Keratinocyte (primary cell): ENCODE measurements at regions not wholly inside any gene's neighbourhood (a gene's known extent, or its start where the extent isn't known, plus 50 kb on each side); places are given as distances from the start of the nearest gene placed in this dataset.

Experiments
- CTCF ChIP-seq, 3 experiments: IDR thresholded peaks in 1 of 3; conservative IDR thresholded peaks in 1 of 3; optimal IDR thresholded peaks in 1 of 3; 2 replicates in 2 of 3; 3 replicates in 1 of 3; pipeline versions ENCODE3 to v1.5.1; 2011; ENCODE audit warnings: low read length in 3 of 3, mild to moderate bottlenecking in 3 of 3, moderate library complexity in 2 of 3, control low read depth in 1 of 3, inconsistent platforms in 1 of 3; ENCODE audit not compliant: insufficient read depth in 2 of 3; ENCODE audit errors: extremely low read depth in 1 of 3
- EZH2 ChIP-seq: IDR thresholded peaks from one replicate; pipeline ENCODE4 v1.6.1; 2012; ENCODE audit warnings: inconsistent platforms, mild to moderate bottlenecking, low read length, moderate library complexity

DNA sequence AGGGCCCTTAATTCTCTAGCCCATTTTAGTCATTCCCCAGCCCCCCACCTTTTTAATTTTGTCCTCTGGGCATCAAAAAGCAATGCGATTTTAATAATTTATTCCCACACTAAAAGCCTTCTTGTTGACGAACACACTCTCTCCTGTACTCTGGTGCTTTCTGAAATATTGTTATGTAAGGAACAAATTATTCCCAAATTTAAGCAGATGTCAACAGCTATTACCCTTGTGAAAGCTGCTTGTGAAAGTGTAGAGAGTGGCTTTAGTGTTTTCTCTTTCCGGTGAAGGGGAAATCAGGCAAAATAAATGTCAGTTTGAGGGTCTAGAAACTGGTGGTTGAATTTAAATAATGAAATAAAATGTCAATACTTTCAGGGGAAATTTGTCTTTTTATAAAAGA, 221.2 kb upstream of the CNKSR2 start:
- no peak for TF ChIP-seq CTCF (optimal IDR thresholded peaks at IDR 0.05 in 1 of 3, IDR thresholded peaks at IDR 0.05 in 1 of 3, conservative IDR thresholded peaks at IDR 0.05 in 1 of 3; ENCODE audit: extremely low read depth in 1 of 3, insufficient read depth in 2 of 3, low read length in 3 of 3)
- TF ChIP-seq EZH2 = no peak
